GM12875 (cell line): ENCODE measurements at regions not wholly inside any gene's neighbourhood (a gene's known extent, or its start where the extent isn't known, plus 50 kb on each side); places are given as distances from the start of the nearest gene placed in this dataset.

Source experiments
- H3K4me3 ChIP-seq: one replicate; pipeline ENCODE4 v1.5.1; 2011; ENCODE audit warnings: low read depth, low read length, control low read depth
- TF ChIP-seq, protein P1 (sequence below): IDR thresholded peaks from 2 replicates; pipeline ENCODE4 v1.5.1; 2011; ENCODE audit warnings: low read depth, mild to moderate bottlenecking, control low read depth, inconsistent platforms, low read length, moderate library complexity, borderline replicate concordance; ENCODE audit not compliant: insufficient read depth

DNA sequence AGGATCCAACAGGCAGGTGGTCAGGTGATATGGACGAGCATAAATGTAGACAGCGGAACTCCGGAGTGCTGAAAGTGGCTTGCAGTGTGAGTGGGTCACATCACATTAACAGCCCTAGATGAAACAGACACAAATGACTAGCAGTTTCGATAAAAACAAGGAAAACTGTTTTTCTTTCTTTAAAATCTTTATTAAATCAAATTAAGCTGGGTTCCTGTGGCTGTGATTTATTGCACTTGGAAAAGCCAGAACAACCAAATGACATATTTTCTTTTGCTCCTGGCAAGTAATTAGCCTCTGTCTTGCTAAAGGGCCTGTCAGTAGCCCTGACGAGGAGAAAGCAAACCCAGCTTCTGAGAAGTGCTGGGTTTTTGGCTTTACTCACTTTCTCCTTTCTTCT lies 152.9 kb upstream of the DDX18 start:
- TF ChIP-seq, protein P1, sequence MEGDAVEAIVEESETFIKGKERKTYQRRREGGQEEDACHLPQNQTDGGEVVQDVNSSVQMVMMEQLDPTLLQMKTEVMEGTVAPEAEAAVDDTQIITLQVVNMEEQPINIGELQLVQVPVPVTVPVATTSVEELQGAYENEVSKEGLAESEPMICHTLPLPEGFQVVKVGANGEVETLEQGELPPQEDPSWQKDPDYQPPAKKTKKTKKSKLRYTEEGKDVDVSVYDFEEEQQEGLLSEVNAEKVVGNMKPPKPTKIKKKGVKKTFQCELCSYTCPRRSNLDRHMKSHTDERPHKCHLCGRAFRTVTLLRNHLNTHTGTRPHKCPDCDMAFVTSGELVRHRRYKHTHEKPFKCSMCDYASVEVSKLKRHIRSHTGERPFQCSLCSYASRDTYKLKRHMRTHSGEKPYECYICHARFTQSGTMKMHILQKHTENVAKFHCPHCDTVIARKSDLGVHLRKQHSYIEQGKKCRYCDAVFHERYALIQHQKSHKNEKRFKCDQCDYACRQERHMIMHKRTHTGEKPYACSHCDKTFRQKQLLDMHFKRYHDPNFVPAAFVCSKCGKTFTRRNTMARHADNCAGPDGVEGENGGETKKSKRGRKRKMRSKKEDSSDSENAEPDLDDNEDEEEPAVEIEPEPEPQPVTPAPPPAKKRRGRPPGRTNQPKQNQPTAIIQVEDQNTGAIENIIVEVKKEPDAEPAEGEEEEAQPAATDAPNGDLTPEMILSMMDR: no peak
- H3K4me3 ChIP-seq: no peak overlapping the region

DNA sequence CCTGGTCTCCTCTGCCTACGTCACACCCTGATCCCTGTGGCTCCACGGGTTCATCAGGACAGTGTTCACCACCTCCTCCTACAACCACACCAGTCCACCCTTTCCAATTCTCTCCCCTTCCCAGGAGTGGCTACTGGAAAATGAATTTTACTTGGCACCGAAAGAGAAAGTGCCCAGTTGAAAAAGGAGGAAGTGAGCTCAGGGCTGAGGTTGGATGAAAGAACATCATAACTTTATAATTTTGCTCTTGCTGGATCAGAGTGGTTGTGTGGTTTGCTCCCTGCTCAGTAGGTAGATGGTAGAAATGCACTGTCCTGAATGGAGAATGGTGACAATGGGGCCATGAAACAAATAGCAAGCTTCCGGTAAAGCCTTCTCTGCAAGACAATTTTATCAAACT lies 140.3 kb upstream of the DDX18 start:
- TF ChIP-seq, protein P1: no peak
- H3K4me3 ChIP-seq: no peak overlapping the region

DNA sequence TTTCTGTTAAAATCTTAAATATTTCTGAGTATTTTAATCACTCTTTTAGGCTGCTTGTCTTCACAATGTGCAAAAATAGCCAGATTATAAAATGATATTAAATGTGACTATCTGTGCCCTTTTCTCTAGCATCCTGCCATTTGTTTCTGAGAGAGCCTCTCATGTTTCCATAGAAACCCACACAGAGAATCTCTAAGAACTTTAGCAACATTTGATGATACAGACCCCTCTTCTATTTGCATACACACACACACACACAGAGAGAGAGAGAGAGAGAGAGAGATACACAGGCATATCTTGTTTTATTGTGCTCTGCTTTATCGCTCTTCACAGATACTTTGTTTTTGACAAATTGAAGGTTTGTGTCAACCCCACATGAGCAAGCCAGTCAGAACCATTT lies 134.5 kb upstream of the DDX18 start:
- TF ChIP-seq, protein P1: no peak
- H3K4me3 ChIP-seq: no peak overlapping the region

DNA sequence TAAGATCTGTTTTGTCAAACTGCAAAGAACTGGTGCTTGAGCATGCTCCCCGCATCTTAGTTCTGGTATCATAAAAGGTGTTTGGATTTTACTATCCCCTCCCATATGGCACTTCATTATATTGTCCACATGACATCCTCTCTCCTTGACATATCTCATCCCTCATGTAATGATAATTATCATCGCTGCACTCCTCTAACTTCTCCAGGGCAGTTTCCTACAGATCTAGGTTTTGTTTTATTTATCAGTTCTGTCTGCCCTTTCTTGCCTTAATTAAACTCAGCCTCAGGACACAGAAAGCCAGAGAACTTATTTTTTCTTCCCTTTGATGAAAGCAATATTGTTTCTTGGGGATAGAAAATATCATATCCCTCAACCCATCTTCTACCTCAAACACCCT lies 129.6 kb upstream of the DDX18 start:
- TF ChIP-seq, protein P1: no peak
- H3K4me3 ChIP-seq: no peak overlapping the region

DNA sequence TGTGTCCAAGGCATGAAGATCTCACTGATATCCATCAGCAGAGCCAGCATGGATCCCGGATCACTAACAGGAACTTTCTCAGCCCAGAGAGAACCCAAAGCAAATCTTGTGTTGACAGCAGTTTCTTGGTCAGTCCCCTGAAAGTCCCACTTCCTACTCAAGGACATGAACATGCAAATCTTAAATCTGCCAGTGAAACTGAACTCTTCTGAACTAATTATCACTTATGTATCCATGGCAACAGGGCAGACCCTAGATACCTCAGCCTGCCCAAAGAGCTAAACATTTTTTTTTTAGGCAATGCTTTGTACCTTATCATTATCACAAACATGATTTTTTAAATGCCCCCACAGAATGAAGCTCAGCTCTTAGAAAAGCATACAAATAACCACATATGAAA lies 127.8 kb upstream of the DDX18 start:
- H3K4me3 ChIP-seq: no peak overlapping the region
- TF ChIP-seq, protein P1: no peak

DNA sequence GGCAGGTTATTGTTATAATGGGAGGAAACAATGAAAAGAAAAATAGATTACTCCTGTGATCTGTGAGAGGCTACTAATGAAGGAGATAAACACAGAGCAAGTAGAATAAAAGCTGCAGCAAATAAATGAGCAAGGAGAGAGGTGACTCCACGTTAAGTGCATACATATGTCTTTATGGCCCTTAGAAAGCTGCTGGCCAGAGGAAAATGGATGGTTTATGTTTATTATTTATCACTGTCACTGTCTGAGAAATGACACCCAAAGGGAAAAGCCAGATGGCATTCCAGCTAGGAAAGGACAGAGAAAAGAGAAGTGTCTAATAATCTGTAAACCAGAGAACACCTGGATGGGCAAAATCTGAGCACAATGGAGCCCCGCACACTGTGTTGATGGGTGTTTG lies 122.9 kb upstream of the DDX18 start:
- H3K4me3 ChIP-seq: no peak overlapping the region
- TF ChIP-seq, protein P1: no peak

DNA sequence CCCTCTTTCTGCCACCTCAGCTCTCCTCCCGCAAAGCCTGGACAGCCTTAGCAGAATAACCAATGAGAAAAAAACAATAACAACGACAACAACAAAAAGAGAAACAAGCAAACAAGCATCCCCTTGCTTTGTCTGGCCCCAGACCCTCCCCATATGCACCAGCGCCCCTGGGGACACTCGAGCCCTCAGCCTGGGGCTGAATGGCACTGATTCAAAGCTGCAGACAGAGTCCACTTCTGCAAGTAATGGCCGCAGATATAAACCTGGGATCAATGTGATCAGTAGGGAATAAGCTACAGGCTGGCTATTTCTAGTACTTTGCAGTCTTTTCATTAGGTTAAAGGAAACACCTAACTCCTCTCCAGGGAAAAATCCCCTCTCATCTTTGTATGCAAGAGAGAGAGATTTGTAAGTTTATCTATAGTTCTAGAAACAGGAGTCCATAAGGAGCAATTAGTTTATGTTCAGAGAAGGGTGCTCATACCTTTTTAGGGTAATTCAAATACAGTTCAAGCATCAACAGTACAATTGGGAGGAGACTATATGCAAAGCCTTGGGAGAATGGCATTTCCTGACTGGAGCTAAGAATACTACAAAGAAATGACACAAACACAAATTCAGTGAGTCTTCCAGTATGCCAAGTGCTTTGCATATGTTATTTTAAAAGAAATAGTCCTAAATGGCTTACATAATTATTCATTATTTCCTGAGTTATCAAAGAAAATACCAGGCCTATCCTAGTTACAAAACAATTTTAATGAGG lies 122.3 kb upstream of the DDX18 start:
- no peak overlapping the region for H3K4me3 ChIP-seq
- TF ChIP-seq, protein P1: no peak
